ENCODE measurements at regions not wholly inside any gene's neighbourhood (a gene's known extent, or its start where the extent isn't known, plus 50 kb on each side); places are given as distances from the start of the nearest gene placed in this dataset.

DNA sequence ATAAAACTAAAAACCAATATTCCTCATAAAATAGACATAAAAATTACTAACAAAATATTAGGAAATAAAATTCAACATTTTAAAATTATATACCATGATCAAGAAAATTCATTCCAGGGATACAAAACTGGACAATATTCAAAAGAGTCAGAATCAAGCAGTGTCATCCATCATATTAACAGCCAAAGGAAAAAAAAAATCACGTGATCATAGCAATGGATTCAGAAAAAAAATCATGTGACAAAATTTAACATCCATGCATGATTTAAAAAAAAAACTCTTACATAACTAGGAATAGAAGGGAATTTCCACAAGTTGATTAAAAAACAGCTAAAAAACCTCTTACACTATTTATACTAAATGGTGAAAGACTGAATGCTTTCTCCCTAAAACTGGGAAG lies 95.3 kb upstream of the USP47 start:
- ChIA-PET POLR2A (interaction anchor here (0.6 kb wide), 1 partner anchor 98 kb away, joined by 3 read pairs; no protein-coding TSS in a partner anchor), CTCF (no interaction called here)
- no peak for DNase-seq
- no peak overlapping the region for H3K4me3 ChIP-seq (ENCODE audit: control insufficient read depth in 1 of 7, extremely low read depth in 1 of 7, insufficient read depth in 4 of 7, low read depth in 2 of 7, low read length in 6 of 7)
- WGBS (ENCODE audit: insufficient coverage): no CpG with 5 or more reads among the region's 1 CpG
- no peak overlapping the region for H3K27ac ChIP-seq (ENCODE audit: insufficient read depth in 1 of 2, low read depth in 1 of 2, low read length in 2 of 2, poor library complexity in 1 of 2, severe bottlenecking in 2 of 2)
- peaks cover 0 to 4% (median 0%) of the 10 kb centered on the region in 5 experiments for H3K27me3 ChIP-seq (replicated peaks in 2 of 5; ENCODE audit: control insufficient read depth in 4 of 5, insufficient read depth in 5 of 5, low read length in 4 of 5)
- H3K36me3 ChIP-seq (ENCODE audit: control insufficient read depth in 4 of 4, insufficient read depth in 4 of 4, low read length in 3 of 4): no peaks in the 10 kb centered on the region
- no peaks in the 10 kb centered on the region for H3K9me3 ChIP-seq (ENCODE audit: control extremely low read depth in 1 of 5, control insufficient read depth in 4 of 5, insufficient read depth in 2 of 5, low read depth in 1 of 5, low read length in 4 of 5)
- H3K4me1 ChIP-seq (ENCODE audit: control extremely low read depth in 1 of 4, control insufficient read depth in 4 of 4, insufficient read depth in 4 of 4, low read length in 3 of 4): no peaks in the 10 kb centered on the region

DNA sequence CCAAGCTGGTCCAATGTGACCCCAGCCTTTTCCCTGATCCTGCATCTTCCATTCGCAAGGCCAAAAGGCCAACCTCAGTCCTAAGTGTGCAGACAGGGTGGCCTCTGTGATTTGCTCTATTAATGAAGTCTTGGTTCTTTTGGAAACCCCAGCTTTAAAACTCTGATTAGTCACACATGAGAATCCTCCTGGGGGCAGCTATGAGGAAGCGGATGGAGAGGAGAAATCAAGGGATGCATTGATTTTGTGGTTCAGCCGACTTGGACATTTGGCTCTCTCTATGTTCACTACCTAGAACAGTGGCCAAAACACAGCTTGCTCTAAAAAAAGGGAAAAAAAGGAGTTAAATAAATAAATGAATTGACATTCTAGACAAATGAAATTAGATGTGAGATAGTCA lies 98.6 kb upstream of the USP47 start:
- H3K9me3 ChIP-seq (ENCODE audit: control extremely low read depth in 1 of 5, control insufficient read depth in 4 of 5, insufficient read depth in 2 of 5, low read depth in 1 of 5, low read length in 4 of 5): no peaks in the 10 kb centered on the region
- DNase-seq: no peak
- ChIA-PET POLR2A (no interaction called here), CTCF (interaction anchor here (1.2 kb wide), 1 partner anchor 20 kb away, joined by 3 read pairs; no protein-coding TSS in a partner anchor)
- H3K4me3 ChIP-seq (ENCODE audit: control insufficient read depth in 1 of 7, extremely low read depth in 1 of 7, insufficient read depth in 4 of 7, low read depth in 2 of 7, low read length in 6 of 7): no peak overlapping the region
- WGBS (ENCODE audit: insufficient coverage): 100% methylated on average over 2 of the region's 3 CpGs
- peaks cover 0 to 4% (median 0%) of the 10 kb centered on the region in 5 experiments for H3K27me3 ChIP-seq (replicated peaks in 2 of 5; ENCODE audit: control insufficient read depth in 4 of 5, insufficient read depth in 5 of 5, low read length in 4 of 5)
- H3K27ac ChIP-seq (ENCODE audit: insufficient read depth in 1 of 2, low read depth in 1 of 2, low read length in 2 of 2, poor library complexity in 1 of 2, severe bottlenecking in 2 of 2): no peak overlapping the region
- H3K36me3 ChIP-seq (ENCODE audit: control insufficient read depth in 4 of 4, insufficient read depth in 4 of 4, low read length in 3 of 4): no peaks in the 10 kb centered on the region
- H3K4me1 ChIP-seq (ENCODE audit: control extremely low read depth in 1 of 4, control insufficient read depth in 4 of 4, insufficient read depth in 4 of 4, low read length in 3 of 4): no peaks in the 10 kb centered on the region

DNA sequence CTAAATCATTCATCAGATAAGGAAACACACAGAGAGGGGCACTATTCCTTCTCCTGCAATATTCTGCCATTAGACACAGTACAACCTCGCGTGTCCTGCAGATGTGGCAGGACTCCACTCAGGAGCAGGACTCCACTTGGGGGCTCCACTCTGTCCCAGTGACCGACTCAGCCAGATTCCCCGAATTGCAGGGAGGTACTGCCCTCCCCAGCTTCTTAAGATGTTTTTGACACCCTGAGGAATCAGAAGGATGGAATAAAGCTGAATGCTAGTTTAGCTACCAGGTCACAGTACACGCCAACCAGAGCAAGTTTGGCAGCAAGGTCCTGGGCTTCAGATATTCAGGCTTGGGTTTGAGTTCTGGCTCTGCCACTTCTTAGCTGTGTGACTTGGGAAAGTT lies 99.3 kb upstream of the USP47 start:
- ChIA-PET CTCF (interaction anchor here (0.6 to 1.2 kb wide), 2 partner anchors 20 to 206 kb away, joined by 3 read pairs; no protein-coding TSS in a partner anchor), POLR2A (no interaction called here)
- Histone ChIP-seq H3K27me3 (replicated peaks in 2 of 5; ENCODE audit: control insufficient read depth in 4 of 5, insufficient read depth in 5 of 5, low read length in 4 of 5) (peaks cover 0 to 4% (median 0%) of the 10 kb centered on the region in 5 experiments), H3K4me3 (ENCODE audit: control insufficient read depth in 1 of 7, extremely low read depth in 1 of 7, insufficient read depth in 4 of 7, low read depth in 2 of 7, low read length in 6 of 7) (no peak overlapping the region), H3K36me3 (ENCODE audit: control insufficient read depth in 4 of 4, insufficient read depth in 4 of 4, low read length in 3 of 4) (no peaks in the 10 kb centered on the region), H3K27ac (ENCODE audit: insufficient read depth in 1 of 2, low read depth in 1 of 2, low read length in 2 of 2, poor library complexity in 1 of 2, severe bottlenecking in 2 of 2) (no peak overlapping the region), H3K4me1 (ENCODE audit: control extremely low read depth in 1 of 4, control insufficient read depth in 4 of 4, insufficient read depth in 4 of 4, low read length in 3 of 4) (no peaks in the 10 kb centered on the region), H3K9me3 (ENCODE audit: control extremely low read depth in 1 of 5, control insufficient read depth in 4 of 5, insufficient read depth in 2 of 5, low read depth in 1 of 5, low read length in 4 of 5) (no peaks in the 10 kb centered on the region)
- DNase-seq: no peak
- 91% methylated on average over 5 of the region's 5 CpGs for WGBS (ENCODE audit: insufficient coverage)

DNA sequence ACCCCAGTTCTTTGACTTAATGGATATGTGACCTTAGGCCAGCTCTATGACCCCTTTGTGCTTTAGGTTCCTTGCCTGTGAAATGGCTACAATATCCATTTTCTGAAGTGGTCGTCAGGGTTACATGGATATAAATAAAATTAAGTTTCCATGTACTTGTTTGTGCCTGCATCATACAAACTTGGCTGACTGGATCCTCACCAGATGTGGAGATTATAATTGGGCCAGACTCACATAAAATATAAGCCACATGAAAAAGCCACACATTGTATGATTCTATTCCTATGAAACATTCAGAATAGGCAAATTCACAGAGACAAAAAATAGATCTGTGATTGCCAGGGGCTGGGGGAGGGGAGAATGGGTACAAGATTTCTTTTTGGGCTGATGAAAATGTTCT lies 100.9 kb upstream of the USP47 start:
- no peaks in the 10 kb centered on the region for H3K4me1 ChIP-seq (ENCODE audit: control extremely low read depth in 1 of 4, control insufficient read depth in 4 of 4, insufficient read depth in 4 of 4, low read length in 3 of 4)
- H3K4me3 ChIP-seq (ENCODE audit: control insufficient read depth in 1 of 7, extremely low read depth in 1 of 7, insufficient read depth in 4 of 7, low read depth in 2 of 7, low read length in 6 of 7): no peak overlapping the region
- ChIA-PET CTCF (no interaction called here), POLR2A (no interaction called here)
- peaks cover 0 to 4% (median 0%) of the 10 kb centered on the region in 5 experiments for H3K27me3 ChIP-seq (replicated peaks in 2 of 5; ENCODE audit: control insufficient read depth in 4 of 5, insufficient read depth in 5 of 5, low read length in 4 of 5)
- no peak for DNase-seq
- WGBS (ENCODE audit: insufficient coverage): no CpG with 5 or more reads among the region's 1 CpG
- H3K36me3 ChIP-seq (ENCODE audit: control insufficient read depth in 4 of 4, insufficient read depth in 4 of 4, low read length in 3 of 4): no peaks in the 10 kb centered on the region
- no peaks in the 10 kb centered on the region for H3K9me3 ChIP-seq (ENCODE audit: control extremely low read depth in 1 of 5, control insufficient read depth in 4 of 5, insufficient read depth in 2 of 5, low read depth in 1 of 5, low read length in 4 of 5)
- no peak overlapping the region for H3K27ac ChIP-seq (ENCODE audit: insufficient read depth in 1 of 2, low read depth in 1 of 2, low read length in 2 of 2, poor library complexity in 1 of 2, severe bottlenecking in 2 of 2)

DNA sequence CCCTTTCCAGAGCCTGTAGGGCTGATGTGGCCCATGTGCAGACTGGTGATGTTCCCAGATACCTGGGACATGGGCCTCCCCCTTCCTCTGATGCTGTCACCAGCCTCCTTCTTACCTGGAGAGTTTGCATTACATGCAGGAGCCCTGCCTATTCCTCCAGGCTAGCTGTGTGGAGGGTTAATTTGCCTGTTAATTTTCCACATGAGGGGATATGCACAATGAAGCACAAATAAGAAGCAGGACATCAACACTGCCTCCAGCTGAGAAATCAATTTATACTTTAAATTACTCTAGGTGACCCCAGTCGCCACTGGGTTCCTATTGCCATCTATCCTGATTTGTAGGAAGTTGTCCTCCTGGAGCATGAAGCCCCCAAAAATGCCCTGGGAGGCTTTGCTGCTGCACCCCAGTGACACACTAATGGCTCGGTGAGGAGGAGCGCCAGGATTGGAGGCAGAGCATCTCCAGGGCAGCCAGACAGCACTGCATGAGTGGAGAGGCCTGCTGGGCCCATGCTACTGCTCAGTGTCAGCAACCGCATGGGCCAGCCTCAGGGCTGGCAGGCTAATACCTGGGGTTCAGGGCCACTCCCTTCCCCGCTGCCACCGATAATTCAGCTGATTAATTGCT lies 101.6 kb upstream of the USP47 start:
- no peak overlapping the region for H3K27ac ChIP-seq (ENCODE audit: insufficient read depth in 1 of 2, low read depth in 1 of 2, low read length in 2 of 2, poor library complexity in 1 of 2, severe bottlenecking in 2 of 2)
- CTCF ChIA-PET: no interaction called here
- WGBS (ENCODE audit: insufficient coverage): 86% methylated on average over 4 of the region's 6 CpGs

DNA sequence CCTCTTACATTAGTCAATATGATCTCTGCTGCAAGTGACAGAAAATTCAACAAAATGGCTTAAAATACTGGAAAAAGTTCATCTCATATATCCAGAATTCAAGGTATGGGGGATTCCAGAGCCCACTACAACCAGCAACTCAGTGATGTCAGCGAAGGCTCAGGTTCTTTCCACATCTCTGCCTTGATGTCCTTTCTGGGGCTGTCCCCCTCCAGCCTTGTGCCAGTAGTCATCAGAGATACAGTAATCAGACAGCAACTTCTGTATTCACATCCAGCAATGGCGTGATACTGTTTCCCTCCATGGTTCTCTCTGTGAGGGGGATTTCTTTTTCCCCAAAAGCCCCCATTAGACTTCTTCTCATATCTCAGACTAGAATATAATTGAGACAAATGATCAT lies 103.4 kb upstream of the USP47 start:
- DNase-seq: no peak
- H3K36me3 ChIP-seq (ENCODE audit: control insufficient read depth in 4 of 4, insufficient read depth in 4 of 4, low read length in 3 of 4): no peaks in the 10 kb centered on the region
- no peak overlapping the region for H3K27ac ChIP-seq (ENCODE audit: insufficient read depth in 1 of 2, low read depth in 1 of 2, low read length in 2 of 2, poor library complexity in 1 of 2, severe bottlenecking in 2 of 2)
- H3K27me3 ChIP-seq (replicated peaks in 2 of 5; ENCODE audit: control insufficient read depth in 4 of 5, insufficient read depth in 5 of 5, low read length in 4 of 5): peaks cover 0 to 6% (median 0%) of the 10 kb centered on the region in 5 experiments
- 100% methylated on average over 1 of the region's 2 CpGs for WGBS (ENCODE audit: insufficient coverage)
- ChIA-PET CTCF (no interaction called here), POLR2A (no interaction called here)
- H3K4me1 ChIP-seq (ENCODE audit: control extremely low read depth in 1 of 4, control insufficient read depth in 4 of 4, insufficient read depth in 4 of 4, low read length in 3 of 4): no peaks in the 10 kb centered on the region
- no peak overlapping the region for H3K4me3 ChIP-seq (ENCODE audit: control insufficient read depth in 1 of 7, extremely low read depth in 1 of 7, insufficient read depth in 4 of 7, low read depth in 2 of 7, low read length in 6 of 7)
- no peaks in the 10 kb centered on the region for H3K9me3 ChIP-seq (ENCODE audit: control extremely low read depth in 1 of 5, control insufficient read depth in 4 of 5, insufficient read depth in 2 of 5, low read depth in 1 of 5, low read length in 4 of 5)

More for the DNA sequence above, 101.6 kb upstream of the USP47 start:
- H3K4me3 ChIP-seq (ENCODE audit: control insufficient read depth in 1 of 7, extremely low read depth in 1 of 7, insufficient read depth in 4 of 7, low read depth in 2 of 7, low read length in 6 of 7): no peak overlapping the region
- no peak for DNase-seq
- POLR2A ChIA-PET: no interaction called here
- no peaks in the 10 kb centered on the region for H3K36me3 ChIP-seq (ENCODE audit: control insufficient read depth in 4 of 4, insufficient read depth in 4 of 4, low read length in 3 of 4)
- H3K4me1 ChIP-seq (ENCODE audit: control extremely low read depth in 1 of 4, control insufficient read depth in 4 of 4, insufficient read depth in 4 of 4, low read length in 3 of 4): no peaks in the 10 kb centered on the region
- H3K27me3 ChIP-seq (replicated peaks in 2 of 5; ENCODE audit: control insufficient read depth in 4 of 5, insufficient read depth in 5 of 5, low read length in 4 of 5): peaks cover 0 to 4% (median 0%) of the 10 kb centered on the region in 5 experiments
- H3K9me3 ChIP-seq (ENCODE audit: control extremely low read depth in 1 of 5, control insufficient read depth in 4 of 5, insufficient read depth in 2 of 5, low read depth in 1 of 5, low read length in 4 of 5): no peaks in the 10 kb centered on the region

DNA sequence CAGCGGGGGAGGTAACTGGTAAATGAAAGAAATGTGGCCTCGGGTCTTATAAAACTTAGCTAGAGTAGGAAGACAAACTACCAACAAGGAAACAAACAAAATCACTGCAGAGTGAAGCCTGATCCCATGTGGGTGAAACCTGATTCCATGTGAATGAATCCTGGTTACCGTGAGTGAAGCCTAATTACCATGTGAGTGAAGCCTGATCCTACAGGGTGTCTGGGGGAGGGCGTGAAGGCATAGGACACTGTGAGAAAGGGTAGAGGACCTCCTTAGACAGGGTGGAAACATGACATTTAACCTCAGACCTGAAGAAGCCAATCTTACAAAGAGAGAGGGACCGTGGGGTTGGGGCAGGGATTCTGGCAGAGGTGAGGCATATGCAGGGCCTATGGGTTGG lies 106.2 kb upstream of the USP47 start:
- DNase-seq: no peak
- 97% methylated on average over 3 of the region's 5 CpGs for WGBS (ENCODE audit: insufficient coverage)
- no peak overlapping the region for H3K27ac ChIP-seq (ENCODE audit: insufficient read depth in 1 of 2, low read depth in 1 of 2, low read length in 2 of 2, poor library complexity in 1 of 2, severe bottlenecking in 2 of 2)
- ChIA-PET POLR2A (no interaction called here), CTCF (no interaction called here)
- no peaks in the 10 kb centered on the region for H3K4me1 ChIP-seq (ENCODE audit: control extremely low read depth in 1 of 4, control insufficient read depth in 4 of 4, insufficient read depth in 4 of 4, low read length in 3 of 4)
- peaks cover 0 to 2% (median 0%) of the 10 kb centered on the region in 5 experiments for H3K27me3 ChIP-seq (replicated peaks in 2 of 5; ENCODE audit: control insufficient read depth in 4 of 5, insufficient read depth in 5 of 5, low read length in 4 of 5)
- H3K4me3 ChIP-seq (ENCODE audit: control insufficient read depth in 1 of 7, extremely low read depth in 1 of 7, insufficient read depth in 4 of 7, low read depth in 2 of 7, low read length in 6 of 7): no peak overlapping the region
- no peaks in the 10 kb centered on the region for H3K36me3 ChIP-seq (ENCODE audit: control insufficient read depth in 4 of 4, insufficient read depth in 4 of 4, low read length in 3 of 4)
- H3K9me3 ChIP-seq (ENCODE audit: control extremely low read depth in 1 of 5, control insufficient read depth in 4 of 5, insufficient read depth in 2 of 5, low read depth in 1 of 5, low read length in 4 of 5): no peaks in the 10 kb centered on the region
